ENCODE measurements at regions not wholly inside any gene's neighbourhood (a gene's known extent, or its start where the extent isn't known, plus 50 kb on each side); places are given as distances from the start of the nearest gene placed in this dataset.
"Not testable (repeated sequence)": the region's sequence is repeated elsewhere in the genome, so short reads cannot be mapped to it uniquely, and the experiment has no call there.

GRCh38 chr16:16448423-16448822, 69.5 kb downstream of the NPIPA7 start:
- not testable (repeated sequence) for FAIRE-seq

DNA sequence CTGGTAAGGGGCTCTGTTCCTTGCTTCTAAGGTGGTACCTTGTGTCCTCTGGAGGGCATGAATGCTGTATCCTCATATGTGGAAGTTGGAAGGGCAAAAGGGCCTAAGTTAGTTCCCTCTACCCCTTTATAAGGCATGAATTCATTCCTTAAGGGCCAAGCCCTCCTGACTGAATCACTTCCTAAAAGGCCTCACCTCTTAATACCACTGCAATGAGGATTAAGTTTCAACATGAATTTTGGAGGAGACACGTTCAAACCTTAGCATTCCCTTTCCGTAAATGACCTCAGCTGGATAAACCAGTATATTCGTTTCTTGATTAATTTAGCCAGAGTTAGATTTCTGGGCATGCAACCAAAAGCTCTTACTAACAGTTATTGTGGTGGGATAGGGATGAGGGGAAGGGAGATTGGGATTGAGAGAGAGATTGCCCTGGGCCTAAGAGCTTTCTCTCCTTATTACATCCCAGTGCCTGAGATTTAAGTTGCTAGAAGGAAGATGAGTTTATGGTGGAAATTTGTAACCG, 70.8 kb downstream of the NPIPA7 start:
- not testable (repeated sequence) for FAIRE-seq

DNA sequence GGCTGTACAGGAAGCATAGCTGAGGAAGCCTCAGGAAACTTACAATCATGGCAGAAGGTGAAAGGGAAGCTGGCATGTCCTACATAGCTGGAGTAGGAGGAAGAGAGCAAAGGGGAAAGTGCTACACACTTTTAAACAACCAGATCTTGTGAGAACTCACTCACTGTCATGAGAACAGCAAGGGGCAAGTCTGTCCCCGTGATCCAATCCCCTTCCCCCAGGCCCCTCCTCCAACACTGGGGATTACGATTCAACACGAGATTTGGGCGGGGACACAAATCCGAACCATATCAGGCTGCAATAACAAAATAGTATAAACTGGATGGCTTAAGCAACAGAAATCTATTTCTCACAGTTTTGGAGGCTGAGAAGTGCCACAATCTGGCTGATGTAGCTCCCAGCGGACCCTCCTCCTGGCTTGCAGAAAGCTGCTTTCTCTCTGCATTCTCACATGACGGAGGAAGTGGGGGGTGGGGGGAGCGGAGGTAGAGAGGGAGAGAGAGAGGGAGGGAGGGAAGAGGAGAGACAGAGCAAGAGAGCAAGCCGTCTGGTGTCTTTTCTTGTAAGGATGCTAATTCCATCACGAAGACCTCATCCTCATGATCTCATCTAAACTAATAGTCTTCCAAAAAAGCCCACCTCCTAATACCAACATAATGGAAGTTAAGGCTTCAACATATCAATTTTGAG, 72.9 kb downstream of the NPIPA7 start:
- not testable (repeated sequence) for FAIRE-seq

DNA sequence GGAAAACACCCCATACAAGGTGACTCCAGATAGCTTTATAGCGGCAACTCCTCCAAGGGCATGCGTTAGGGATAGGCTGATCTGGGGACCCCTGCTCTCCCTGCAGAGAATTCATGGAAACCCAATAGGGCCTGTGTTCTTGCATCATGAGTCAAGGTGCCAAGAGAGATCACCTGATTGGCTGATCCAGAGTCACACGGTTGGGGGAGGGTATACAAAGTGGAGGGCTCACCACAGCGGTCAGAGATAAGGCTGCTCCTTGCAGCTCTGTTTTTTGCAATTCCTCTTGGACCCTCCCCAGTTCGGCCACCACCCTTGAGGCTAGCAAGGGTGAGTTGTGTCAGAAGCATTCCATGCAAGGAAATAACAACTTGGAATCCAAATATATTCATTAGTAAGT, 79.6 kb downstream of the NPIPA7 start:
- not testable (repeated sequence) for FAIRE-seq

- not testable (repeated sequence) for FAIRE-seq
Observed at GRCh38 chr16:16463792-16464191, 84.9 kb downstream of the NPIPA7 start.

DNA sequence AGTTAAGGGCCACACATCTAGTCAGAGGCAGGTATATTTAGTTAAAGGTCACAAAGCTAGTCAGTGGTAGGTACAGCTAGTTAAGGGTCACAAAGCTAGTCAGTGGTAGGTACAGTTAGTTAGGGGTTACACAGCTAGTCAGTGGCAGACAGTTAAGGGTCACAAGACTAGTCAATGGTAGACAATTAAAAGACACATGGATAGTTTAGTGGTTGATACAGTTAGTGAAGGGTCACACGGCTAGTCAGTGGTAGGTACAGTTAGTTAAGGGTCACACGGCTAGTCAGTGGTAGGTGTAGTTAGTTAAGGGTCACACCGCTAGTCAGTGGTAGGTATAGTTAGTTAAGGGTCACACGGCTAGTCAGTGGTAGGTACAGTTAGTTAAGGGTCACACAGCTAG, 110.0 kb downstream of the NPIPA7 start:
- FAIRE-seq, result not testable (repeated sequence)

- FAIRE-seq, result not testable (repeated sequence)
Observed at GRCh38 chr16:16489466-16489865, 110.5 kb downstream of the NPIPA7 start.

DNA sequence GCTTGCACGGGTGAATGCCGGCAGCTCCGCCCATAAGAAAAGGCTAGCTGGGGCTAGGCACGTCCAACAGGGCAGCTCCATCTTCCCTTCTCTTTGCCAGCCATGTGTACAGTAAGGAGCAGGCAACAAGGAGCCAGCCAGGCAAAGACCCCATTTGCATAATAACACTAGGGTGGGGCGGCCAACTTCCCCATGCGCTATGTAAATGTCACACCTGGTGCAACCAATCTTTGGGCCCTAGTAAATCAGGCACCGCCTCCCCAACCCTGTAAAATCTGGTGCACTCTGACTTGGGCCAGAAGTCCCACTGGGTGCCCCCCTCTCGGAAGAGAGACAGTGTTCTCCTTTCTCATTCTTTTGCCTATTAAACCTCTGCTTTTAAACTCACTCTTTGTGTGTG, 115.2 kb downstream of the NPIPA7 start:
- not testable (repeated sequence) for FAIRE-seq

DNA sequence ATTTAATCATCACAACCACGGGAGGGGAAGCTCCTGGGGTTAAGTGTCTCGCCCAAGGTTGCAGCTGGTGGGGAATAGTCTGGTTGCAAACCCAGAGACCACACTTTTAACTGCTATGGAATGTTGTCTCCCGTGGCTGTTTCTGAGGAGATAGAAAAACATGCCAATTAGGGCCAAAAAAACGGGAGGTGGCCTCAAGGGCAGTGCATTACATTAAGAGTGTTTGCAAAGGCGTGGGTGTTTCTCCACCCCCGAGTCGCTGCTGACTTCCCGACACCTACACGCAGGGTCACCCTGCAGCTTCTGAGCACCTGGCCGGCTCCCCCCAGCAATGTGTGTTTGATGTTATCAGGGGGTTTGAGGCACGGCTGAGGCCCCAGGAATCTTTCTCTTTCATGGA, 116.1 kb downstream of the NPIPA7 start:
- FAIRE-seq, result not testable (repeated sequence)

- not testable (repeated sequence) for FAIRE-seq
Observed at GRCh38 chr16:16499875-16500274, 120.9 kb downstream of the NPIPA7 start.

- FAIRE-seq, result not testable (repeated sequence)
Observed at GRCh38 chr16:16507041-16507440, 128.1 kb downstream of the NPIPA7 start.

DNA sequence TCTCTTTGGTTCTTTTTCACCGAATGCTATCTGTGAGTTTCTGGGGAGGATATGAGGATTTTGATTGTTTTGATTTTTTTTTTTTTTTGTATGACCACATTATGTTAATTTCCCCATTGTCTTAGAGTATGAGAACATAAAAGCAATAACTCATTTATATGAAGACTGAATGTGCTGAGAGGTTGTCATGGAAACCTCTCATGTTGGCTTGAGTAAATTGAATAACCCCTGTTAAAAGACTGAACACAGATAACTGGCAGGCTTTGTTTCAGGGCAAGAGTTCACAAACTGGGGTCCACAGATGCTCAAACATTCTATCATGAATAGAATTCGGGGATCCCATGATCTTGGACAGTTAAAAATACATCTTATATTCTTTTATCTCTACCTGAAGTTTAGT, 129.4 kb downstream of the NPIPA7 start:
- FAIRE-seq, result not testable (repeated sequence)

DNA sequence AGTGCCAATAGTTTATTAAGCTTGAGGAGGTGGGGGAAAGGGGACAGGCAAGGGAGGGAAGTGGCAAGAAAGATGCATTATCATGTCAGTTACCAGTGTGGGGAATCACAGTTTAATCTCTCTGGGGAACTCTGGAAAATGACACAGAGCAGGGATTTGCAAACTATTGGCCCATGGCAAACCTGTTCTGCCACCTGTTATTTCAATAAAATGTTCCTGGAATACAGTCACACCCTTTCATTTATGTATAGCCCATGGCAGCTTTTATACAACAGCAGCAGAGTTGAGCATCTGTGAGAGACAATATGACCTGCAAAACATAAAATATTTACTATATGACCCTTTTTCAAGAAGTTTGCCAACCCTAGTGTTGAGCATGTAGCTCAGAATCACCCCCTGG, 140.5 kb downstream of the NPIPA7 start:
- FAIRE-seq, result not testable (repeated sequence)

GRCh38 chr16:16521239-16522002, 142.5 kb downstream of the NPIPA7 start:
- FAIRE-seq, result not testable (repeated sequence)

DNA sequence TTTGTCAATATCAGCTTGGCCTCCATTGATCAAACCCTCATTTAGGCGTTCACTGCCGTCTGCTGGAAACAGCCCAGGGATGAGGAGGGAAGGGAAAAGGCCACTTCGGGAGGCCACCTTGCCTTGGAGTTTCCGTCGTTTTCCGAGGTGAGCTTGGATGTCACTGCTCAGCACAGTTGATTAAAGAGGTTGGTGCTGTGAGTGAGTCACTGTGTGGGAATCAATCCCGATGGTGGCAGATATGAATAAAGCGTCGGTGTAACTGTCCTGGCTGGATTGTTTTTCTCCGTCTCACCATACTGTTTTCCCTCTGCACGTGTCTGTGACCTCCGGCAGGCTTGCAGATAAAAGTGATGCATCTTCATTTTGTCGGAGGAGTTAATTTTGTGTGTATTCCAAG, 148.1 kb downstream of the NPIPA7 start:
- FAIRE-seq, result not testable (repeated sequence)

- not testable (repeated sequence) for FAIRE-seq
Observed at GRCh38 chr16:16530744-16531143, 151.8 kb downstream of the NPIPA7 start.

DNA sequence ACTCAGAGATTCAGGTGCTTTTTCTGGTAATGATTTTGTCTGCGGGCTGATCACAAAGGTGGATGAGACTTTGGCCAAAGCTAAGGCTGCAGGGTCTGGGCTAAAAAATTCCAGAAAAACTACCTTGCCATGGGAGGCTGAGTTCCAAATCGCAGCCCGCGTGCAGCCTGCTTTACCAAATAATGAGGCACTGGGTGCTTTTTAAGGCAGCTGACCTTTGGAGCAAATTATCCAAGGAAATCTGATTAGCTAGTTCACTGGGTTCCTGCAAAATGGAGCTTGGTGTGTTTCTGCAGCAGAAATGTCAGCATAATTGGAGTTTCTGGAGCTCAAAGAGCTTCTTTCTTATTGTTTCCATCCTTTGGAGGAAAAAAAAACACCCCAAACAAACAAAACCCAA, 156.6 kb downstream of the NPIPA7 start:
- FAIRE-seq, result not testable (repeated sequence)

DNA sequence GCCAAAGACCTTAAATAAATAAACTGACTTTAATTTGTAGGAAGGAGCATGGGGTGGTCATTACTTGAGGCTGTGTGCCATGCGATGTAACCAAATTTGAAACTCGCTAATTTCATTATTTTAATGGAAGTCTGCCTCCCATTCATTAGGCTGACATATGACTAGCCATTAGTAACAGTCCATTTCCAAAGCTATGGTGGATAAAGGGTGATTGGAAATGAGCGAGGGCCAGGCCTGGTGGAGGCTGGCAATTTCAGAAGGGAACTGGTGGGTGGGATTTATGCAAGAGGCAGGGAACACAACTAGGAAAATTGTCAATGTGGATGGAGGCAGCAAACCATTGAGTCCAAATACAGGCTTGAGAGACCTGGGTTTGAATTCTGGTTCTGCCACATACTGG, 157.2 kb downstream of the NPIPA7 start:
- FAIRE-seq, result not testable (repeated sequence)

DNA sequence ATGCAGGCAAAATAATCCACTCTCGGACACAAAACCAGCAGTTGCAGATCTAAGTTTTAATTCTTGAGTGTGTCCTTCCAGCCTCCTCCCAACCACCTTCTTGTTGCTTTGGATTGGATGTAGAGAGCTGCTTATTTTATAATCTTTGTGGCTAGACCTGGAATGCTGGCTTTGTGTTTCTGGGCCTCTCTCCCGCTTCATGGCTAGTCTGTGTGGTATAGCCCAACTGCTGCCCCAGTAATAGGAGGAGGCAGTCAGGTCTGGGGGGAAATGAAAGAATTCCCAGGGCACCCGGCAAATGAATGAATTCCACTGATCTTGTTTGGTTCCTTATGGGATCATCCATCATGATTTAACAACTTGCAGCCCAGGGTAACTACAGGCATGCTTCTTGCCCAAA, 170.8 kb downstream of the NPIPA7 start:
- not testable (repeated sequence) for FAIRE-seq

GRCh38 chr16:16550824-16551223, 171.9 kb downstream of the NPIPA7 start:
- not testable (repeated sequence) for FAIRE-seq

GRCh38 chr16:16552819-16553340, 173.9 kb downstream of the NPIPA7 start:
- FAIRE-seq, result not testable (repeated sequence)

- FAIRE-seq, result not testable (repeated sequence)
Observed at GRCh38 chr16:16559179-16559740, 180.3 kb downstream of the NPIPA7 start.

GRCh38 chr16:16561532-16561931, 182.6 kb downstream of the NPIPA7 start:
- FAIRE-seq, result not testable (repeated sequence)
